MM.1S (cell line): ENCODE measurements at regions not wholly inside any gene's neighbourhood (a gene's known extent, or its start where the extent isn't known, plus 50 kb on each side); places are given as distances from the start of the nearest gene placed in this dataset.

ENCODE experiments used
- DNase-seq: peaks from one replicate; pipeline ENCODE4 v3.0.0-alpha.2; 2015
- H2AFZ ChIP-seq: fragments of 300-600 bp; sonication (generic); 2 replicates; pipeline ENCODE4 v1.6.0; 2016; ENCODE audit warnings: antibody characterized with exemption, low read length
- H3F3A ChIP-seq: fragments of 300-600 bp; sonication (generic); 2 replicates; pipeline ENCODE4 v1.6.1; 2016; ENCODE audit warnings: mild to moderate bottlenecking, antibody characterized with exemption, low read length, moderate library complexity, mixed read lengths; ENCODE audit not compliant: insufficient read depth
- H3K27ac ChIP-seq: fragments of 300-600 bp; sonication (generic); 2 replicates; pipeline ENCODE4 v1.5.1; 2016; ENCODE audit warnings: mild to moderate bottlenecking, low read length
- H3K27me3 ChIP-seq: fragments of 300-600 bp; sonication (generic); replicated peaks from 2 replicates; pipeline ENCODE4 v1.6.0; 2016; ENCODE audit warnings: low read length; ENCODE audit not compliant: insufficient read depth
- H3K36me3 ChIP-seq: fragments of 300-600 bp; sonication (generic); replicated peaks from 2 replicates; pipeline ENCODE4 v1.6.1; 2016; ENCODE audit warnings: mild to moderate bottlenecking, low read length, mixed read lengths; ENCODE audit not compliant: insufficient read depth
- H3K4me1 ChIP-seq: fragments of 300-600 bp; sonication (generic); 2 replicates; pipeline ENCODE4 v1.6.1; 2016; ENCODE audit warnings: low read length, mixed read lengths
- H3K4me2 ChIP-seq: fragments of 300-600 bp; sonication (generic); 2 replicates; pipeline ENCODE4 v1.6.0; 2016; ENCODE audit warnings: low read depth, low read length
- H3K4me3 ChIP-seq: fragments of 300-600 bp; sonication (generic); 2 replicates; pipeline ENCODE4 v1.5.1; 2016; ENCODE audit warnings: low read length, mixed read lengths
- H3K79me2 ChIP-seq: fragments of 300-600 bp; sonication (generic); 2 replicates; pipeline ENCODE4 v1.6.1; 2016; ENCODE audit warnings: mixed run types, low read length, mixed read lengths
- H3K9ac ChIP-seq: fragments of 300-600 bp; sonication (generic); 2 replicates; pipeline ENCODE4 v1.6.1; 2016; ENCODE audit warnings: low read length, mixed read lengths
- H3K9me2 ChIP-seq: fragments of 300-600 bp; sonication (generic); replicated peaks from 2 replicates; pipeline ENCODE4 v1.6.1; 2016; ENCODE audit warnings: mild to moderate bottlenecking, low read length, mixed read lengths; ENCODE audit not compliant: insufficient read depth
- H3K9me3 ChIP-seq: fragments of 300-600 bp; sonication (generic); replicated peaks from 2 replicates; pipeline ENCODE4 v1.6.1; 2016; ENCODE audit warnings: mild to moderate bottlenecking, low read length, mixed read lengths; ENCODE audit not compliant: insufficient read depth
- H4K20me1 ChIP-seq: fragments of 300-600 bp; sonication (generic); 2 replicates; pipeline ENCODE4 v1.6.1; 2016; ENCODE audit warnings: mild to moderate bottlenecking, low read length, moderate library complexity, mixed read lengths; ENCODE audit not compliant: insufficient read depth
- EZH2 ChIP-seq: fragments of 300-600 bp; sonication (generic); optimal IDR thresholded peaks from 2 replicates; pipeline ENCODE3; 2017; ENCODE audit warnings: low read depth, mild to moderate bottlenecking, antibody characterized with exemption, low read length, mixed read lengths
- EZH2phosphoT487 ChIP-seq: fragments of 300-600 bp; sonication (generic); IDR thresholded peaks from 2 replicates; pipeline ENCODE4 v1.6.1; 2018; ENCODE audit warnings: antibody characterized with exemption, low read length
- TF ChIP-seq, protein P1 (sequence below): fragments of 300-600 bp; sonication (generic); IDR thresholded peaks from 2 replicates; pipeline ENCODE4 v1.5.1; 2016; ENCODE audit warnings: antibody characterized with exemption, low read length, mixed read lengths

DNA sequence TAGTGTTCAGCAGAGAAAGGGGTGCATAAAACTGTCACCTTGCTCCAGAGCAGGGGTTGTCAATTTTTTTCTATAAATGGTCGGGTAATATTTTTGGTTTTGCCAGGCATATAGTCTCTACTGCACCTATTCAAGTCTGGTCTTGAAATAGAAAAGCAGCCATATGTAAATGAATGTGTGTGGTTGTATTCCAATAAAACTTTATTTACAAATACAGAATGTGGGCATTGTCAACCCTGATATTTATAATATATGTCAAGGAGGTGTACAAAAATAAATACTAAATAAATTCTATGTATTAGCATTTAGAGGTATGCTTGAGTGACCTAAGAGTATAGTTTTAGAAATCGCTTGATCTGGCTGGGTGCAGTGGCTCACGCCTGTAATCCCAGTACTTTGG is 97.6 kb upstream of the SPRY2 start:
- Histone ChIP-seq H3K9me2 (no peaks in the 10 kb centered on the region), H4K20me1 (no peaks in the 10 kb centered on the region), H3K9me3 (no peaks in the 10 kb centered on the region), H3K4me1 (peaks cover 7% of the 10 kb centered on the region; the same call in 1 of the 2 replicates), H3K79me2 (no peaks in the 10 kb centered on the region), H3K27ac (no peak overlapping the region), H3K4me3 (no peak overlapping the region), H3K4me2 (no peak overlapping the region), H3K9ac (no peak overlapping the region), H3K27me3 (no peaks in the 10 kb centered on the region), H3K36me3 (no peaks in the 10 kb centered on the region), H2AFZ (no peak overlapping the region), H3F3A (no peaks in the 10 kb centered on the region)
- TF ChIP-seq EZH2phosphoT487 (no peak), EZH2 (no peak)
- TF ChIP-seq, protein P1, sequence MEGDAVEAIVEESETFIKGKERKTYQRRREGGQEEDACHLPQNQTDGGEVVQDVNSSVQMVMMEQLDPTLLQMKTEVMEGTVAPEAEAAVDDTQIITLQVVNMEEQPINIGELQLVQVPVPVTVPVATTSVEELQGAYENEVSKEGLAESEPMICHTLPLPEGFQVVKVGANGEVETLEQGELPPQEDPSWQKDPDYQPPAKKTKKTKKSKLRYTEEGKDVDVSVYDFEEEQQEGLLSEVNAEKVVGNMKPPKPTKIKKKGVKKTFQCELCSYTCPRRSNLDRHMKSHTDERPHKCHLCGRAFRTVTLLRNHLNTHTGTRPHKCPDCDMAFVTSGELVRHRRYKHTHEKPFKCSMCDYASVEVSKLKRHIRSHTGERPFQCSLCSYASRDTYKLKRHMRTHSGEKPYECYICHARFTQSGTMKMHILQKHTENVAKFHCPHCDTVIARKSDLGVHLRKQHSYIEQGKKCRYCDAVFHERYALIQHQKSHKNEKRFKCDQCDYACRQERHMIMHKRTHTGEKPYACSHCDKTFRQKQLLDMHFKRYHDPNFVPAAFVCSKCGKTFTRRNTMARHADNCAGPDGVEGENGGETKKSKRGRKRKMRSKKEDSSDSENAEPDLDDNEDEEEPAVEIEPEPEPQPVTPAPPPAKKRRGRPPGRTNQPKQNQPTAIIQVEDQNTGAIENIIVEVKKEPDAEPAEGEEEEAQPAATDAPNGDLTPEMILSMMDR = no peak
- no peak for DNase-seq

DNA sequence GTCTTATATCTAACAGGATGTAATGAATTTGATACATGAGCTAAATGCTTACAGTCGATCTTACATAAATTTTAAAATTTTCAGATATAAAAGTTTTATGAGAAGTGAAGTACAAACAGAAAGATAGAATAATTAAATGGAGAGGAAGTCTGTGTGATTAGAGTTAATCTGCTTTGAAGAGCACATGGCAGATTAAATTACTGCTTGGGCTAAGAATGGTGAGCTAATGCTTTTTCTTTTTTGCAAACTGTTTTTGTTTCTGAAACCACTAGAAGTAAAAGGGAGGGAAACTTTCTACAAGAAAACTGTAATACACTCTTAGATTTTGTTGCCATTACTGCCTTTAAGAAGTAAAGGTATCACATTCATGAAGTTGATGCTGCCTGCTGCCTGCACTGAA is 96.3 kb upstream of the SPRY2 start:
- H3K4me2 ChIP-seq = no peak overlapping the region

DNA sequence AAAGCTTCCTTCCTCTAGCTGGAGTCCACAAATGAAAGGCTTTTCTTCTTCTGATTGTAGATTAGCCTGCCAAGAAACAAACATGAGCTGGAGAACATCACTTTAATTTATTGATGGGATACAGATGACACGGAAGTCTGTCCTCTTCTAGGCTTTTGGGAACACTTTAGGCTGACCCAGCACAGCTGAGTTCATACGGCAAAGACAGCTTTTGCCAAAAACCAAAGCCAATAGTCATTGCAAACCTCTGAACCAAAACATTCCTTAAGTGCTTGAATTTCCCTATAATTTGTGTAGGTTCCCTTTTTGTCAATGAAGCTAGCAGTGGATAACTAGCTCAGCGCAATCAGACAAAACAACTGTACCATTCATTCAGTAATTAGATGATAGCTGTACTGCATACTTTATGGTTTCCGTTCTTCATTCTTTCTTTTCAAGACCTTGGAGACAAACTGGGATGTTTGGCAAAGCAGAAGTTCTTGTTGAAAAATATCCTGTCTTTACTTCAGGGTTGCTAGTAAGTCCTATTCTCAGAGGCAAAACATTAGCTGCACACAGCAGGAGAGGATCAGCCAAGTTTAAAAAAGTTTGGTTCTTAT is 95.7 kb upstream of the SPRY2 start:
- no peak overlapping the region for H3K4me2 ChIP-seq
- H3K36me3 ChIP-seq = no peaks in the 10 kb centered on the region
- no peak overlapping the region for H2AFZ ChIP-seq
- no peaks in the 10 kb centered on the region for H4K20me1 ChIP-seq
- H3K4me1 ChIP-seq = no peaks in the 10 kb centered on the region
- H3K27ac ChIP-seq = no peak overlapping the region
- DNase-seq = no peak
- TF ChIP-seq, protein P1 = no peak
- TF ChIP-seq EZH2phosphoT487 (no peak), EZH2 (no peak)
- no peaks in the 10 kb centered on the region for H3K9me3 ChIP-seq
- H3K4me3 ChIP-seq = no peak overlapping the region
- H3K27me3 ChIP-seq = no peaks in the 10 kb centered on the region
- no peaks in the 10 kb centered on the region for H3K9me2 ChIP-seq
- no peaks in the 10 kb centered on the region for H3F3A ChIP-seq
- no peak overlapping the region for H3K9ac ChIP-seq
- no peaks in the 10 kb centered on the region for H3K79me2 ChIP-seq

More for the DNA sequence above, 96.3 kb upstream of the SPRY2 start:
- Histone ChIP-seq H3K9me2 (no peaks in the 10 kb centered on the region), H3K36me3 (no peaks in the 10 kb centered on the region), H3K27ac (no peak overlapping the region), H2AFZ (no peak overlapping the region), H3K4me3 (no peak overlapping the region), H3K9ac (no peak overlapping the region), H3K79me2 (no peaks in the 10 kb centered on the region), H4K20me1 (no peaks in the 10 kb centered on the region), H3K4me1 (peaks cover 2% of the 10 kb centered on the region; the same call in 1 of the 2 replicates), H3K9me3 (no peaks in the 10 kb centered on the region), H3F3A (no peaks in the 10 kb centered on the region), H3K27me3 (no peaks in the 10 kb centered on the region)
- TF ChIP-seq EZH2phosphoT487 (no peak), EZH2 (no peak)
- TF ChIP-seq, protein P1 = no peak
- no peak for DNase-seq
